Neural cell (in vitro differentiated cells): ENCODE measurements at regions not wholly inside any gene's neighbourhood (a gene's known extent, or its start where the extent isn't known, plus 50 kb on each side); places are given as distances from the start of the nearest gene placed in this dataset.

Source experiments
- H2AFZ ChIP-seq: fragments of 200-600, 300-800 bp; sonication (generic), shearing (Covaris generic); 2 replicates; pipeline ENCODE4 v1.6.0; 2014; ENCODE audit warnings: low read depth, mild to moderate bottlenecking, antibody characterized with exemption, low read length, moderate library complexity
- H3F3A ChIP-seq: fragments of 200-600 bp; shearing (Covaris generic); 2 replicates; pipeline ENCODE4 v1.6.1; 2016; ENCODE audit warnings: mild to moderate bottlenecking, moderate library complexity, mixed read lengths, antibody characterized with exemption, low read length; ENCODE audit not compliant: insufficient read depth, poor library complexity, severe bottlenecking
- H3K27ac ChIP-seq: fragments of 200-600, 300-800 bp; sonication (generic), shearing (Covaris generic); 2 replicates; pipeline ENCODE4 v1.5.1; 2014; ENCODE audit warnings: mild to moderate bottlenecking, low read length, moderate library complexity
- H3K27me3 ChIP-seq: fragments of 300-800, 200-600 bp; sonication (generic), shearing (Covaris generic); 2 replicates; pipeline ENCODE4 v1.6.0; 2014; ENCODE audit warnings: mild to moderate bottlenecking, low read depth, low read length, moderate library complexity; ENCODE audit not compliant: insufficient read depth
- H3K36me3 ChIP-seq: fragments of 300-800, 200-600 bp; sonication (generic), shearing (Covaris generic); 2 replicates; pipeline ENCODE4 v1.5.1; 2014; ENCODE audit warnings: mild to moderate bottlenecking, antibody characterized with exemption, low read length, moderate library complexity; ENCODE audit not compliant: insufficient read depth
- H3K4me2 ChIP-seq: fragments of 300-800, 200-600 bp; sonication (generic), shearing (Covaris generic); 2 replicates; pipeline ENCODE4 v1.6.0; 2014; ENCODE audit warnings: mild to moderate bottlenecking, low read length
- H3K4me3 ChIP-seq: fragments of 300-800, 200-600 bp; sonication (generic), shearing (Covaris generic); 2 replicates; pipeline ENCODE4 v1.5.1; 2014; ENCODE audit warnings: mild to moderate bottlenecking, low read length, moderate library complexity
- H3K79me2 ChIP-seq: fragments of 200-600 bp; shearing (Covaris generic); replicated peaks from 2 replicates; pipeline ENCODE4 v1.6.0; 2014; ENCODE audit warnings: mild to moderate bottlenecking, low read length, moderate library complexity; ENCODE audit not compliant: insufficient read depth
- H3K9ac ChIP-seq: fragments of 300-800, 200-600 bp; sonication (generic), shearing (Covaris generic); 2 replicates; pipeline ENCODE4 v1.6.1; 2016; ENCODE audit warnings: mild to moderate bottlenecking, low read length, mixed read lengths
- H3K9me2 ChIP-seq: fragments of 200-600 bp; shearing (Covaris generic); 2 replicates; pipeline ENCODE4 v1.6.1; 2016; ENCODE audit warnings: mild to moderate bottlenecking, low read length, mixed read lengths; ENCODE audit not compliant: insufficient read depth
- H3K9me3 ChIP-seq: fragments of 200-600, 300-800 bp; sonication (generic), shearing (Covaris generic); 2 replicates; pipeline ENCODE4 v1.6.1; 2016; ENCODE audit warnings: mild to moderate bottlenecking, mixed run types, low read length, moderate library complexity, mixed read lengths
- H4K20me1 ChIP-seq: fragments of 200-600 bp; shearing (Covaris generic); 2 replicates; pipeline ENCODE4 v1.6.1; 2016; ENCODE audit warnings: mild to moderate bottlenecking, mixed run types; ENCODE audit not compliant: insufficient read depth
- CTCF ChIP-seq: fragments of 450-650 bp; IDR thresholded peaks from 2 replicates; pipeline ENCODE4 v1.5.1; 2014; ENCODE audit warnings: antibody characterized with exemption, mild to moderate bottlenecking, moderate library complexity; ENCODE audit not compliant: poor library complexity, severe bottlenecking
- EP300 ChIP-seq: fragments of 450-650 bp; conservative IDR thresholded peaks from 2 replicates; pipeline ENCODE4 v1.6.1; 2014; ENCODE audit warnings: antibody characterized with exemption, mild to moderate bottlenecking, moderate library complexity; ENCODE audit not compliant: poor library complexity, severe bottlenecking
- EZH2 ChIP-seq: fragments of 200-600, 300-800 bp; shearing (Covaris generic), sonication (generic); IDR thresholded peaks from 2 replicates; pipeline ENCODE4 v1.6.1; 2014; ENCODE audit warnings: antibody characterized with exemption, low read length, borderline replicate concordance, mild to moderate bottlenecking; ENCODE audit not compliant: insufficient read depth, poor library complexity, severe bottlenecking
- MXI1 ChIP-seq: fragments of 450-650 bp; conservative IDR thresholded peaks from 2 replicates; pipeline ENCODE4 v1.6.1; 2014; ENCODE audit warnings: antibody characterized with exemption, mild to moderate bottlenecking; ENCODE audit not compliant: poor library complexity, severe bottlenecking
- POLR2AphosphoS5 ChIP-seq: IDR thresholded peaks from 2 replicates; pipeline ENCODE4 v1.6.1; 2012
- RAD21 ChIP-seq: fragments of 450-650 bp; conservative IDR thresholded peaks from 2 replicates; pipeline ENCODE4 v1.6.1; 2014; ENCODE audit warnings: antibody characterized with exemption, mild to moderate bottlenecking, moderate library complexity
- REST ChIP-seq: IDR thresholded peaks from 2 replicates; pipeline ENCODE4 v1.6.1; 2012; ENCODE audit warnings: borderline replicate concordance
- SMC3 ChIP-seq: fragments of 450-650 bp; conservative IDR thresholded peaks from 2 replicates; pipeline ENCODE4 v1.6.1; 2014; ENCODE audit warnings: antibody characterized with exemption, mild to moderate bottlenecking, moderate library complexity; ENCODE audit not compliant: poor library complexity
- TAF1 ChIP-seq: IDR thresholded peaks from 2 replicates; pipeline ENCODE4 v1.6.1; 2012; ENCODE audit warnings: low read depth
- small RNA-seq, 3 experiments: library from RNA; depleted of rRNA; stranded (forward); fragments of <200 nt; gene quantifications; one replicate each; pipeline ENCODE3, GENCODE V24; 2012

GRCh38 chr10:79017882-79018520, 50.8 kb upstream of the ZMIZ1 start:
- no peak overlapping the region for H3K27ac ChIP-seq
- no peaks in the 10 kb centered on the region for H3K9me2 ChIP-seq
- no peak overlapping the region for H3K4me3 ChIP-seq
- TF ChIP-seq RAD21, result no peak
- TF ChIP-seq CTCF, result no peak
- TF ChIP-seq SMC3, result no peak
- TF ChIP-seq POLR2AphosphoS5, result no peak
- no peak for TF ChIP-seq EP300
- TF ChIP-seq EZH2, result no peak
- no peak for TF ChIP-seq MXI1
- TF ChIP-seq TAF1, result no peak
- H3K9ac ChIP-seq, result no peak overlapping the region
- no peaks in the 10 kb centered on the region for H3K36me3 ChIP-seq
- no peaks in the 10 kb centered on the region for H3F3A ChIP-seq
- no peaks in the 10 kb centered on the region for H4K20me1 ChIP-seq
- H3K27me3 ChIP-seq, result no peaks in the 10 kb centered on the region
- H3K4me2 ChIP-seq, result no peak overlapping the region
- H3K9me3 ChIP-seq, result no peaks in the 10 kb centered on the region
- H3K79me2 ChIP-seq, result no peaks in the 10 kb centered on the region
- H2AFZ ChIP-seq, result no peak overlapping the region

GRCh38 chr10:79018521-79019011, 50.2 kb upstream of the ZMIZ1 start:
- Histone ChIP-seq H3K9me2 (no peaks in the 10 kb centered on the region), H3K9me3 (no peaks in the 10 kb centered on the region), H4K20me1 (no peaks in the 10 kb centered on the region), H3F3A (no peaks in the 10 kb centered on the region), H3K9ac (no peak overlapping the region), H3K79me2 (no peaks in the 10 kb centered on the region), H3K27me3 (no peaks in the 10 kb centered on the region), H3K36me3 (no peaks in the 10 kb centered on the region), H3K4me3 (no peak overlapping the region), H3K4me2 (no peak overlapping the region), H2AFZ (no peak overlapping the region), H3K27ac (no peak overlapping the region)
- no peak for TF ChIP-seq CTCF
- TF ChIP-seq EZH2, result no peak
- no peak for TF ChIP-seq REST
- no peak for TF ChIP-seq SMC3
- TF ChIP-seq RAD21, result no peak
- TF ChIP-seq MXI1, result no peak
- no peak for TF ChIP-seq TAF1
- TF ChIP-seq EP300, result no peak

Small RNA genes lying in the stretch of these regions (small RNA-seq; reads per million reads assigned to genes)
- 0 to 0.08 (median 0) reads per million in 3 experiments for gene RF00056
